ENCODE measurements at regions not wholly inside any gene's neighbourhood (a gene's known extent, or its start where the extent isn't known, plus 50 kb on each side); places are given as distances from the start of the nearest gene placed in this dataset.

- no peak for DNase-seq
Measured at GRCh38 chr2:23077596-23077995, 307.4 kb upstream of the KLHL29 start.

GRCh38 chr2:23078784-23079434 lies 306.1 kb upstream of the KLHL29 start:
- no peak for DNase-seq

- DNase-seq, result no peak
Measured at GRCh38 chr2:23083966-23084365, 301.0 kb upstream of the KLHL29 start.

GRCh38 chr2:23091019-23091418 lies 294.0 kb upstream of the KLHL29 start:
- no peak for DNase-seq

- DNase-seq, result no peak
Measured at GRCh38 chr2:23091900-23092299, 293.1 kb upstream of the KLHL29 start.

- no peak for DNase-seq
Measured at GRCh38 chr2:23092831-23093230, 292.1 kb upstream of the KLHL29 start.

GRCh38 chr2:23093513-23093912 lies 291.5 kb upstream of the KLHL29 start:
- no peak for DNase-seq

- DNase-seq, result no peak
Measured at GRCh38 chr2:23096906-23097602, 287.9 kb upstream of the KLHL29 start.

- DNase-seq, result no peak
Measured at GRCh38 chr2:23100406-23100805, 284.6 kb upstream of the KLHL29 start.

- DNase-seq, result no peak
Measured at GRCh38 chr2:23106242-23106785, 278.7 kb upstream of the KLHL29 start.

- DNase-seq, result no peak
Measured at GRCh38 chr2:23107327-23107941, 277.5 kb upstream of the KLHL29 start.

- DNase-seq, result no peak
Measured at GRCh38 chr2:23111263-23111662, 273.7 kb upstream of the KLHL29 start.

GRCh38 chr2:23112517-23112916 lies 272.5 kb upstream of the KLHL29 start:
- no peak for DNase-seq

- no peak for DNase-seq
Measured at GRCh38 chr2:23114299-23114698, 270.7 kb upstream of the KLHL29 start.

GRCh38 chr2:23118313-23118712 lies 266.7 kb upstream of the KLHL29 start:
- no peak for DNase-seq

GRCh38 chr2:23118894-23119293 lies 266.1 kb upstream of the KLHL29 start:
- no peak for DNase-seq

GRCh38 chr2:23120161-23120560 lies 264.8 kb upstream of the KLHL29 start:
- no peak for DNase-seq

- DNase-seq, result no peak
Measured at GRCh38 chr2:23121968-23122648, 262.9 kb upstream of the KLHL29 start.

GRCh38 chr2:23122681-23123215 lies 262.2 kb upstream of the KLHL29 start:
- no peak for DNase-seq

GRCh38 chr2:23123686-23124085 lies 261.3 kb upstream of the KLHL29 start:
- no peak for DNase-seq

- DNase-seq, result no peak
Measured at GRCh38 chr2:23124214-23124750, 260.7 kb upstream of the KLHL29 start.

GRCh38 chr2:23127465-23127864 lies 257.5 kb upstream of the KLHL29 start:
- DNase-seq, result no peak

Data from activated CD4-positive, alpha-beta T cell treated with anti-CD3 and anti-CD28 coated beads for 48 hours (primary cell).